NB4 (cell line): ENCODE measurements at regions not wholly inside any gene's neighbourhood (a gene's known extent, or its start where the extent isn't known, plus 50 kb on each side); places are given as distances from the start of the nearest gene placed in this dataset.

Experiments
- CTCF ChIP-seq: IDR thresholded peaks from one replicate; pipeline ENCODE4 v1.5.1; 2012; ENCODE audit warnings: low read depth, low read length
- MYC ChIP-seq: IDR thresholded peaks from 2 replicates; pipeline ENCODE4 v1.6.1; 2011; ENCODE audit warnings: low read depth, low read length
- POLR2A ChIP-seq: IDR thresholded peaks from 2 replicates; pipeline ENCODE4 v1.6.1; 2011; ENCODE audit warnings: mild to moderate bottlenecking; ENCODE audit not compliant: insufficient read length; ENCODE audit errors: extremely low read depth
- TF ChIP-seq, protein P1 (sequence below): IDR thresholded peaks from 2 replicates; pipeline ENCODE4 v1.6.1; 2011; ENCODE audit warnings: low read depth, low read length

DNA sequence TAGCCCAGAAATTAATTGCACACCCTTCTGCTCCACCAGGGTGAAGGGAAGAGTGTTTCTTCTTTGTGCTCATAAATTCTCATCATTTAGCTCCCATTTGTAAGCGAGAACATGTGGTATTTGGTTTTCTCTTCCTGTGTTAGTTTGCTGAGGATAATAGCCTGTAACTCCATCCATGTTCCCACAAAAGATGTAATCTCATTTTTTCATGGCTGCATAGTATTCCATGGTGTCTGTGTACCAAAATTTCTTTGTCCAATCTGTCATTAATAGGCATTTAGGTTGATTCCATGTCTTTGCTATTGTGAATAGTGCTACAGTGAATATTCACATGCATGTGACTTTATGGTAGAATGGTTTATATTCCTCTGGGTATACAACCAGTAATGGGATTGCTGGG is 86.8 kb downstream of the DTWD1 start:
- TF ChIP-seq CTCF (no peak), POLR2A (no peak), MYC (no peak)
- TF ChIP-seq, protein P1, sequence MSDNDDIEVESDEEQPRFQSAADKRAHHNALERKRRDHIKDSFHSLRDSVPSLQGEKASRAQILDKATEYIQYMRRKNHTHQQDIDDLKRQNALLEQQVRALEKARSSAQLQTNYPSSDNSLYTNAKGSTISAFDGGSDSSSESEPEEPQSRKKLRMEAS: no peak
